GM18508 (cell line): ENCODE measurements at regions not wholly inside any gene's neighbourhood (a gene's known extent, or its start where the extent isn't known, plus 50 kb on each side); places are given as distances from the start of the nearest gene placed in this dataset.

ENCODE experiments used
- ATAC-seq: cut with Tn5 transposase; IDR thresholded peaks from one replicate; pipeline ENCODE4 v1.9.1; 2021; ENCODE audit warnings: moderate number of reproducible peaks; ENCODE audit not compliant: insufficient read depth, unreplicated experiment

- no peak for ATAC-seq
These were observed 253.7 kb upstream of the PWP1 start for GRCh38 chr12:107431942-107432341.

DNA sequence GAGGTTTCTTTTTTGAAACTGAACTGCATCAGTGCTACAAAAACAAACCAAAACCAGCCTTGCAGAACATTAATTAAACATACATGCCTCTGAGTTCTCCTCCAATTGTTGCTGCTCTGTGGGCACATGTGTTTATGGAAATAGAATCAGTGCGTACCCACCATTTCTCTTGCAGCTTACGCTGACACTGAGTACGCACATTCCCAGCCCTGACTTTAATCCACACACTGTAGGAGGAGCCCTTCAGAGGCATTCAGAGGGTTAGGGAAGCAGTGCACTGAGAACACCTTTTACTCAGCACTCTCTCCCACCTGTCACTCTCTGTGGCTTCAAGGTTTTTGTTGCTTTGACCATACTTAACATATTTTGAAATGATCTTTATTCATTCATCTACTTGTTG is 250.5 kb upstream of the PWP1 start:
- no peak for ATAC-seq

DNA sequence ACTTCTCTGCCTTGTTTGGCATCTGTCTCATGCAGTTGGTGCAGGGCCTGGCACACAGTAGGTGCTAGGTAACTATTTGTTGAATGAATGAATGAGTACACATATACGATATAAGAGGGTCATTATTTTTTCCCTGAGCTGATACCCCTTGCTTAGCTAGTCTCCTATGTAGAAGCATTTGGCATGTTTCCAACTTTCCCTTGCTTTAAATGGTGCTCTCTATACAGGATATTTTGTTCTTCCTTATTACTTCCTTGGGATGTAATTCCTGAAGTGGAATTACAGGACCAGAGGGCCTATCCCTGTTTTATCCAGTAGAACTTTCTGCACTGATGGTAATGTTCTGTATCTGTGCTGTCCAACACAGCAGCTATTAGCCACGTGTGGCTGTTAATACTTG is 250.1 kb upstream of the PWP1 start:
- ATAC-seq = no peak

- no peak for ATAC-seq
These were observed 249.2 kb upstream of the PWP1 start for GRCh38 chr12:107436376-107436775.

DNA sequence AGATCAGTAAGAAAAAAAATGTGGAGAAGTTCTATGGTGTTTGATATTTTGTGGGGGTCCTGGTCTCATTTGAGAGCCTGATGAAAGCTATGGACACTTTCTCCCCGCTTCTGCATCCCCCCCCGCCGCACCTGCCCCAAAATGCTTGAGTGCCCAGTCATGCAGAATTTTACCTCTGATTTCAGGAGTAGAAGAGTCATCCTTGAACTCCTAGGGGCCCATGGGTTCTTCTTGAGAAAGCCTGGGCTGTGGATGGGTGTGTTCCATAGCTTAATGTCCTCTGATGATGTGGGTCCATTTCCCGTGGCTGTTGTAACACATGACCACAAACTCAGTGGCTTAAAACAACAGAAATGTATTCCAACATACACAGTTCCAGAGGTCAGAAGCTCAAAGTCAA is 248.8 kb upstream of the PWP1 start:
- no peak for ATAC-seq

DNA sequence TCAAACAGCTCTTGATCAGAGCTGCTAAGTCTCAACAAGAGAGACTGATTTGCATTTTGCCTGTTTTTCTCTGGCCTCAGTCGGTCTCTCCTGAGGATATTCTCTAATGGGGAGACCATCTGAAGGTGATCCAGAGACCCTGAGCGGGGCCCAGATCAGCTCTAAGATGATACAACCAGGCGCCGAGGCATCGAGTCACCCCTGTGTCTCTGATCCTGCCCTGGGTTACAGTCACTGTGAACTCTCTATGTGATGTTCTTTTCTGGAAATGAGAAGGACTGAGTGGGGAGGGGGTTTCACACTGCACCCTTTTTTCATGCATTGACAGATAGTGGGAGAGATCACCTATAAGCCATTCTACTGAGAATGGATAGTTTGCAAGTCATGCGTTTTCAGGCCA is 247.6 kb upstream of the PWP1 start:
- no peak for ATAC-seq

- ATAC-seq = no peak
These were observed 246.4 kb upstream of the PWP1 start for GRCh38 chr12:107439026-107439738.

DNA sequence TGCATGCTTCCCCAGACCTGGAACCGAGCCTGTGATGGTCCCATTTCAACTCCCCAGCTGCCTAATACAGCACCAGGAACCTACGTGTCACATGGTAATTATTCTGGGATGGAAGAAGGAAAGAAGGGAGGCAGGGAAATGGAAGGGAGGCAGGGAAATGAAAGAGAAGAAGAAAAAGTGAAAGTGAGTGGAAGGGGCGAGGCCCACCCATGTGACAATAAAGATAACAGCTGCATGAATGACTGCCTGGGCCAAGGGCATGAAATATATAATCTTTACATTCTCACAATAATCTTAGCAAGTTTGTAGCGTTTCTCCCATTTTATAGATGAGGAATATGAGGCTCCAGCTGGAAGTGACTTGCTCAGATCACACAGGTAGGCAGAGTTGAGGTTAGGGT is 245.0 kb upstream of the PWP1 start:
- no peak for ATAC-seq

DNA sequence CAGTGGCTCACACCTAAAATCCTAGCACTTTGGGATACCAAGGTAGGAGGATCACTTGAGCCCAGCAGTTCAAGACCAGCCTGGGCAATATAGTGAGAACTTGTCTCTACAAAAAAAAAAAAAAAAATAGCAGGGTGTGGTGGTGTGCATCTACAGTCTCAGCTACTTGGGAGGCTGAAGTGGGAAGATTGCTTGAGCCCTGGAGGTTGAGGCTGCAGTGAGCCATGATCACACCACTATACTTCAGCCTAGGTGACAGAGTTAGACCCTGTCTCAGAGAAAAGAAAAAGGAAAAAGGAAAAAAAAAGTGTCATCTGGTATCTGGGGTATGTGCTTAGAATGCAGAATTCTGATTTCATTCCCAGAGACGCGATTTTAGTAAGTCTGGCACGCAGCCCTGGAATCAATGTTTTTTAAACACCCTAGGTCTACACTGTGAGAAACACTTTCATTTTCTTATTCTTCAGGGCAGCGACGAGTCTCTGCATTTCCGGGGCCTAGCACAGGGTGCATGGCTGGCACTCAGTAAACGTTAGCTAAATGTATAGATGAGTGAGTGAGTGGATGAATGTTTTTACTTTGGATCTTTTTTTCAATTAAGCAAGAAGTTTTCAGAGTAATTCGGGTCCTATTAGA is 243.8 kb upstream of the PWP1 start:
- ATAC-seq = no peak

- no peak for ATAC-seq
These were observed 243.1 kb upstream of the PWP1 start for GRCh38 chr12:107442326-107442987.

DNA sequence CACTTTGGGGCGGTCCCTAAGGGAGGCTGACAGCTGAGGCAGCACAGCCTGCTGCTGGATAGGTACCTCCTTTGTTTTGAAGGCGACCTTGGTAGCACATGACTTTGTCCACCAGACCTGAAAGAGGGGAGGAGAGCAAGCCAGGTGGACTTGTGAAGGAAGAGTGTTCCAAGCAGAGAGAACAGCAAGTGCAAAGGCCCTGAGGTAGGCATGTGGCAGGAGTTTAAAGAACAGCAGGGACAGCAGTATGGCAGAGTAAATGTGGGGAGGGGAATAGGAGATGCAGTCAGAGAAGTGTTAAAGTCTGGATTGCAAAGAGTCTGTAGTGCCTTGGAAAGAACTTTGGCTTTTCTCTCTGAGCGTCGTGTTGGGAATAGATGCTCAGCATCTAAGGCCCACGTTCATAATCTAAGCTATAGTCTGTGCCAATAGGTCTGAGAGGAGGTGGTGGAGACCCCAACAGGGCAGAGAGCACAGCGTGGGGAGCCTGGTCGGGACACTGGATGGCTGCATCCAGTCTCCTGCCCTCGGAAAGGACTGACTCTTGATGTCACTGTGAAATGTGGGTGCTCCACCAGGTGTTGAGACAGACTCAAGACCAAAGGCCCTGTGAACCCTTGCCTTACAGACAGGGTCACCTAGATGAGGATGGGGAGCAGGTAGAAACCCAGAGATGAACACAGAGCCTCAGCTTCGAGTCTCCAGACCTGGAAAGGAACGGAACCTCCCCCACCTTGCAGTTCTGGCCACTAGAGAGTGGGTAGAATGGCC is 242.1 kb upstream of the PWP1 start:
- ATAC-seq = no peak

- ATAC-seq = no peak
These were observed 240.8 kb upstream of the PWP1 start for GRCh38 chr12:107444771-107445170.

DNA sequence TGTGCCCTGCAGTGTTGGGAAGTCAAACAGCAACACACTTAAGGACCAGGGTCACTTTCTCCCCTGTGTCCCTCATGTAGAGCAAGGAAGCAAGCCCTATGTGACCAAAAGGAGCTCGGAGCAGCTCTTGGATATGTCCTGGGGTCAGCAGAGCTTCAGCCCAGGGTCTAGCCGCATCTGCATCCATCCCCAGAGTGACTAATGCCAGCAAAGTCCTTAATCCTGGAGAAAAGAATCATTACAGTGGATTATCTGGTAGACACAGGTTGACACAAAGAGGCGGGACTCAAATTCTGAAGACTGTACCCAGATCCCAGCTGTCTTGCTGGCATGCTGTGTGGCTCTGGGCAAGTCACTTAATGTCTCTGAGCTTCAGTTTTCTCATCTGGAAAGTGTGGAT is 239.1 kb upstream of the PWP1 start:
- ATAC-seq = no peak

GRCh38 chr12:107447336-107447735 is 238.3 kb upstream of the PWP1 start:
- no peak for ATAC-seq

DNA sequence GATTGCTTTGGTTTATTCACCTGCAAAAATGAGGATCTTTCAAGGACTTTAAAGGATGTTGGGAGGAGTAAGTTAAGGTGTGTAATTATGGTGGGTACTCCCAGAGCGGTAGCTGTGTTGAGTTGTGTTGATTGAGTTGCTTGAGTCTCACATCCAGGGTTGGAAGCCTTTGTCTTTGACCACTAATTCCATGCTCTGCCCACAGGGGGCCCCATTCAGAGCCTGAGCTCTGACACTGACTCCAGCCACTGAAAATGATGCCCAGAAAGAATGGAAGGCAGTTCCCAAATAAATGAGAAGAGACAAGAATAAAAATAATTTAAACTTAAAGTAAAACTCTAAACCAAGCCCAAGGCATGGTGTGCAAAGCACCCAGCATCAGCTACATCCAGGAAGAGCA is 237.4 kb upstream of the PWP1 start:
- no peak for ATAC-seq

DNA sequence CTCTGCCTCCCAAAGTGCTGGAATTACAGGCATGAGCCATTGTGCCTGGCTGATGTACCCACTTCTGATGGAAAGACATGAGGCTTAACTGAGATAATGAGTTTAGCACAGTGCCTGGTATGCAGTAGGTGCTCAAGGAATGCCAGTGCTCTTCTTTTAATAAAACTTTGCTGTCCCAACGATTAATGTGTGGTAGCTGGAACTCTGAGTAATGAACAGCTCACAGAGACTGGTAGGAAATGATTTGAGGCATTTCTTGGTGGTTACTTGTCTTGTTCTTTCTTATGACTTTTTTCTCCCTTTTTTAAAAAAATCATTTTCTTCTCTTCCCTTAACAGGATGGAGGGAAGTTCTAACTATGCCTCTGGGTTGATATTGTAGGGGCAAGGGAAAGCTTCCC is 235.7 kb upstream of the PWP1 start:
- no peak for ATAC-seq

GRCh38 chr12:107450541-107450940 is 235.1 kb upstream of the PWP1 start:
- ATAC-seq = no peak

DNA sequence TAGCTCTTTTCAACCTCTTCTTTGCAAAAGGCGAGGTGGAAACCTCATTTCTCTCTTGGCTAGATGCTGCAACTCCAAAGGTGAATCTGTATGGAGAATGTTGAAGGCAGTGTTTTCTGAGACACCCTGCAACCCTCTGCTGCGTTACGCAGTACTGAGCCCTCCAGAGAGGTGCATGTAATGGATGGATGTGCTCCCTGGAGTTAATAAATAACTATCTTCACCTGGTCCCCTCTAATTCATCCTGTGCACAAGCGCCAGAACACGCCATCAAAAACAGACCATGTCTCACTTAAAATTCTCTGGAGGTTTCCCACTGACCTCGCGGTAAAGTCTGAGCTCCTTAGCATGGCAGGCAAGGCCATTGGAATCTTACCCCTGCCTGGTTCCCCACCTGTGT is 234.4 kb upstream of the PWP1 start:
- no peak for ATAC-seq

GRCh38 chr12:107454109-107454830 is 231.3 kb upstream of the PWP1 start:
- ATAC-seq = no peak

DNA sequence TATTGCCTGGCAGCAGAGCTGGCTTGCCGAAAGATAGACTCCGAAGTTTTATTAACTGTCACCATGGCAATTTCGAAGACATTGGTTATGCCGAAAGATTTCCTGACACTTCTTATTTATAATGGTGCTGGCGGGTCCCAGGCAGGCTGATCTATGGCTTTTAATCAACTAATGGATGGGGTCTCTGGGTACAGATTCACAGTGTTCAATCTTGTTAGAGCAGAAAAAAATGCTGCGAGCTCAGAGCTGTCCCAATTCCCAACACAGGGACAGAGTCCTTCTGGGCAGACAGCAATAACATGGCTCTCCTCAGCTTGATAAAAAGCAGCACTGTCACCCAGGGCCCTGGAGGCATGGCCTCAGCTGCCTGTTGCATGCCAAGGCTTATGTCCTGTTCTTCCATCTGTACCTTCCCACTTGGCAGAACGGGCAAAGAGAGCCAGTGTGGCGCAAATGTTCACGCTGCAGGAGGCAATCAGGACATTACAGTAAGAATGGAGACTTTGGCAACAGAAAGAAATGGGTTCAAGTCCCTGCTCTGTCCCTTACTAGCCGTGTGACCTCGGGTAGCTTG is 228.2 kb upstream of the PWP1 start:
- ATAC-seq = no peak
